GM18505 (cell line): ENCODE measurements at regions not wholly inside any gene's neighbourhood (a gene's known extent, or its start where the extent isn't known, plus 50 kb on each side); places are given as distances from the start of the nearest gene placed in this dataset.
"Not testable (repeated sequence)": the region's sequence is repeated elsewhere in the genome, so short reads cannot be mapped to it uniquely, and the experiment has no call there.

Source experiments
- ATAC-seq: cut with Tn5 transposase; IDR thresholded peaks from one replicate; pipeline ENCODE4 v1.9.1; 2021; ENCODE audit not compliant: unreplicated experiment
- POLR2A ChIP-seq: IDR thresholded peaks from 4 replicates; pipeline ENCODE4 v1.6.1; 2011; ENCODE audit warnings: borderline replicate concordance; ENCODE audit not compliant: insufficient read depth, insufficient read length; ENCODE audit errors: extremely low read depth

GRCh38 chr12:83257726-83258125, 571.0 kb downstream of the TMTC2 start:
- no peak for TF ChIP-seq POLR2A

DNA sequence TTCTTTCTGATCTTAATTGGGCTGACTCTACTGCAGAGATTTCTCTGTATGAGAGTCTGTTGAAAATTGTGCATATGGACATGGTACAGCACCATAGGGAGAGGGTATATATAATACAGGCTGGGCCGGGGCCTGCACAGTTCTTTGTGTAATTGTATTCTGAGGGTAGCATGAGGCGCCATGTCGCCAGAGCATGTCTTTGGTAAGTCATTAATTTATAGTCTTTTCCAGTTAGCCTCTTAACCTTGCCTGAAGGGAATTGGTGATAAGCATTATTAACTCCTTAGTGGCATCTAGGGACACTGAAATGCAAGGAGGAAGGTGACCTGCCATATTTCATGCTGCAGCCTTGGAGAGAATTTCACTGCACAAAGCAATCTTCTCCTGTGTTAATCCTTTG, 569.9 kb downstream of the TMTC2 start:
- ATAC-seq = no peak
- no peak for TF ChIP-seq POLR2A

More at GRCh38 chr12:83257726-83258125, 571.0 kb downstream of the TMTC2 start:
- ATAC-seq = no peak

GRCh38 chr12:83250866-83251265, 564.2 kb downstream of the TMTC2 start:
- no peak for ATAC-seq
- no peak for TF ChIP-seq POLR2A

- no peak for ATAC-seq
- no peak for TF ChIP-seq POLR2A
Measured at GRCh38 chr12:83245156-83245555, 558.5 kb downstream of the TMTC2 start.

GRCh38 chr12:83244001-83244400, 557.3 kb downstream of the TMTC2 start:
- no peak for TF ChIP-seq POLR2A
- no peak for ATAC-seq

DNA sequence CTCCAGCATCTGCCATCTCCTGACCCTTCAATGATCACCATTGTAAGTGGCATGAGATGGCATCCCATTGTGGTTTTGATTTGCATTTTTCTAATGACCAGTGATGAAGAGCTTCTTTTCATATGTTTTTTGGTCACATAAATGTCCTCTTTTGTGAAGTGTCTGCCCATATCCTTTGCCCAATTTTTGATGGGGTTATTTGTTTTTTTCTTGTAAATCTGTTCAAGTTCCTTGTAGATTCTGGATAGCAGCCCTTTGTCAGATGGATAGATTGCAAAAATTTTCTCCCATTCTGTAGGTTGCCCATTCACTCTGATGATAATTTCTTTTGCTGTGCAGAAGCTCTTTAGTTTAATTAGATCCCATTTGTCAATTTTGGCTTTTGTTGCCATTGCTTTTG, 547.3 kb downstream of the TMTC2 start:
- ATAC-seq = not testable (repeated sequence)

GRCh38 chr12:83226960-83227359, 540.3 kb downstream of the TMTC2 start:
- not testable (repeated sequence) for ATAC-seq

DNA sequence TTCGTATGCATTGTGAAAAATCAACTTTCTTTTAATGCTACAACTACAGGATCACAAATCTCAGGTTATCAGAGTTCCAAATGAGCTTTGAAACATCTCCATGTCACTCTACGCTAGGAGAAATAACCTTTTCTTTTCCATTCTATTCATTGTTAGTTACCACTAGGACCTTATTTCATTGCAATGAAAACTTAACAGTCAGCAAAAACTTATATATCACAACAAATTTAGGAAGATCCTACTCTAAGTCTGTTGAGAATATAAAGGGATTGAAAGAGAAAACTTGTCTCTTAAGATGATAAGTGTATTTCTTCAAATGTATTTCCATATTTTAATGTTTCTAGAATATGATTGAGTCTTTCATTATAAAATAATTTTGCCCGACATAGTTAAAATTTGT, 539.1 kb downstream of the TMTC2 start:
- ATAC-seq = no peak
- TF ChIP-seq POLR2A = no peak

DNA sequence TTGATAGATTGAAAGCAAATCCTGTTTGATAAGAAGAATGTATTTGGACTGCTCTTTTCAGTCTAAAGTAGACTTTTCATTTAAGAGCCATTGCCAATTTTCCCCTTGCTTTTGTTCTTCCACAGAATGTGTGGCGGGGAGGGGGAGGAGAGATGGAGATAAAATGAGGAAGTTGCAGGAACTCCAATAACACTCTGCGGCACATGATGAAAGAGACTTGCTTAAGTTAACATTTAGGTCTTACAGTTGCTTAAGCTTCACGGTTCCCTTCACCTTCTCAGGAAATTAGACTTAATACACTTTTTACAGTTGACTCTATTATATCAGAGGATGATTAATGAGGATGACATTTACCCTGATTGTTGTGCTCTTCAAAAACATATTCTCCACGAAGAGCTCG, 537.3 kb downstream of the TMTC2 start:
- TF ChIP-seq POLR2A = no peak
- ATAC-seq = no peak

DNA sequence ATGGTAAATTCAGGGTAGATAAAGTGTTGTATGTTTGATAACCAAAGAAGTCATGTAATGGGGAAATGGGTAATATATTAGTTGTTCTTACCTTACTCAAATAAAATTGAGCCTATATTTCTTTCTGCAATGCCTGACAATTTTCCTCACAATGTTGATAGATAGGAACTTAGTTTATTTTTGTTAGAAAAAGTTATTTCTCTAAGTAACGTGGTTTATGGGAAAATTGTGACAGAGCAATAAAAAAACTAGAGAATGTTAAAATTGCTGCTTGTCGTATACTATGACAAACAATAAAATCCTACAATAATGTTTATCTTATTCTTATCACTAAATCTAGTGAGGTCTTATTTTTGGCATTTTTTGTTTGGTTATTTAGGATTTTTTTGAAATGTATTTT, 534.1 kb downstream of the TMTC2 start:
- ATAC-seq = no peak
- TF ChIP-seq POLR2A = no peak

- TF ChIP-seq POLR2A = no peak
- ATAC-seq = no peak
Measured at GRCh38 chr12:83216230-83216629, 529.5 kb downstream of the TMTC2 start.

DNA sequence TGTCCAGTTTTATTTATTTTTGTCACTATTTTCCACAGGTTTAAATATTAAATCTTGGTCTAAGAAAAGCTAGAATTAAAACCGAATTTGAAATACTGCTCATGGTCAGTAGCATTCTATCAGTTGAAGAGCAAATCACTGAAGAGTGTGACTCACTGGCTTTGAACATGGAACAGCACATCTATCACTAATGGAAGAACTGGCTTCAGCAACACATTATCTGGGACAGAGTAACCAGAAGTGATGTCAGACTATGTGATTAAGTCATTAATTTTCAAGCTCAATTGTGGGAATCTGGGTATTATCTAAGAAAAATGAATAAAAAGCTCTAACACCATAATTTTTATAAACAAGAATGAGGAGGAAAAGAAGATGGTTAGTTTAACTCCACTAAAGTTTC, 527.5 kb downstream of the TMTC2 start:
- TF ChIP-seq POLR2A = no peak
- no peak for ATAC-seq

DNA sequence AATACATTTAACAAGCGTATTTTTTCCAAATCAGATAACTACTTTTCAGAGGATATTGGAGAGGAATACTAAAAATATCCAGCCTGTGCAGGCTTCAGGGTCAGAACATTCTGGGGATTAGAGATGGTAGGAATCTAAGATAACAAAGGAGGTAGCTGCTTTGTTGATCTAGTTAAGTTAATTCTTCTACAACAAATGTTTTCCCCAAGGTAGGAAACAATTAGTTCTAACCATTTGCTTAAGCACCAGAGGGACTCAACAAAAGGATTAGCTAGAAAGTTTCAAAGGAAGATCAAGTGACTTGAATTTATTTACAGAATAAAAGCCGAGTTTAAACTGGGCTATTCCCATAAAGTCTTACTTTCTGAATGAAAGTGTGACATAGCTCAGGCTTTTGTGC, 524.2 kb downstream of the TMTC2 start:
- ATAC-seq = no peak
- no peak for TF ChIP-seq POLR2A

GRCh38 chr12:83199069-83199468, 512.4 kb downstream of the TMTC2 start:
- ATAC-seq = no peak
- no peak for TF ChIP-seq POLR2A

DNA sequence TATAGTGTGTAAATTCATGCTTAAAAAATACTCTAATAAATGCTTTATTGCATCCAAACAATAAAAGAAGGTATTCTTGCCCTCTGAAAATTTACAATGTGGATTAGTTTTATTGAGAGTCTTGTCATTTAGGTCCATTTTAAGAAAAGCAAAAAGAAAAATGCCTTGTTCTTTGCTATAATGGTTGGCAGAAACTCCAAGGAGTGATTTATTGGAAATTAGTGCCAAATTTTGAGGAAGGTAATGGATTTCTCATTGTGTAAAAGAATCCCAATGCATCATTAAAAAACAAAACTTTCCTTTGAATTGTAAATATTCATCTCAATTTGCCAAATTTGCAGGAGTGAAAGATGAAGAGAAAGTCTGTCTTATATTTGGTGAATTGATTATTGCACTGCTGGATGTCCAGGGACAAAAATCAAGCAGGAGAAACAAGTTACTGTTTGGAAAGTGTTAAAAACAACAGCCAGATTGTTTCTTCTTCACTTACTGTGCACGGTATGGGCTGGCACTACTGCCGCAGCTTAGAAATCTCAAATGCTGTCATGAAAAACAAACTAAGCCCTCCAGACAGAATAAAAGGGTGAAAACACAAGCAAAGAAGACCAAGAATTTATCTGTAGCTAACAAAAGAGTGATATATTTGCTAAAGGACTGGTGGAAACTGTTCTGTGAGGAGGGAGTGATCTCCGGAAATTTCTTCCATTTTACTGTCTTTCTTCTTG, 511.7 kb downstream of the TMTC2 start:
- TF ChIP-seq POLR2A = no peak
- no peak for ATAC-seq

GRCh38 chr12:83197483-83197914, 510.8 kb downstream of the TMTC2 start:
- no peak for TF ChIP-seq POLR2A
- ATAC-seq = no peak
